ENCODE measurements at regions not wholly inside any gene's neighbourhood (a gene's known extent, or its start where the extent isn't known, plus 50 kb on each side); places are given as distances from the start of the nearest gene placed in this dataset.

DNA sequence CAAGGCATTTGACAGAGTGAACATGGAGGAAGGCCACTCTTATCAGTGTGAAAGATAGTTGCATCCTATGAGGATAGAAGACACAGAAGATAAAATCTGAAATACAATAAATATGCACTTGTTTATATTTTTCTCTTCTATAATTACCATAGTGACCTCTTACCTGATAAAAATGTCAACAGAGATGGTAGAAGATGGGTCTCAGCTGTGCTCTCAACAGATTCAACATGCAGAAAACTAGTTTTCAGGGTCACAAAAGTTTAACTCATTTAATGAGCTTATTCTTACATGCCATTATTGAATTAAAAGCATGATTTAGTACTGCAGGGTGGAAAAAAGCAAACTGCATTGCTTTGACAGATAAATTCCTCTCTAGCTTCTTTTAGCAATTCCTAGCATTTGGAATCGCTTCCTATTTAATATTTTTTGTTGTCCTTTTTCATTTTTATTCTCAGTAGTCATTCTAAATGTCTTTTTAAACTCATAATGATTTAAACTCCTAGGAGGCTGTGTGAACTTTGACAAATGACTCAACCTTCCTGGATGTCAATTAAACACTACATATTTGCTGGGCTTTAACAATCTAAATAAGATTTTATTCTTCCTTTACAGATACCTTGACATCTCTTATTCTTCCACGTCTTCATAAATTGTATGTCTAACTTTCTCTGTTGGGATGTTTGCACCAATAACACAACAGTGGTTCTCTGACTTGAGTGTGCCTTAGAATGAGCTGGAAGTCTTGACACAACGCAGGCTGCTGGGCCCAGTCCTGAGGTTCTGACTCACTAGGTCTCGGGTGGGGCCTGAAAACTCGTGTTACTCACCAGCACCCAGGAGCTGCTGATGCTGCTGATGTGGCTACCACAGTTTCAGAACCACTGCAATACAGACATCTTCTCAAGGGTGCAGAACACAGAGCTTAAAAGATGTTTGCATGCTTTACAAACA lies 565.5 kb upstream of the IGFBP3 start:
- TF ChIP-seq, protein P1, sequence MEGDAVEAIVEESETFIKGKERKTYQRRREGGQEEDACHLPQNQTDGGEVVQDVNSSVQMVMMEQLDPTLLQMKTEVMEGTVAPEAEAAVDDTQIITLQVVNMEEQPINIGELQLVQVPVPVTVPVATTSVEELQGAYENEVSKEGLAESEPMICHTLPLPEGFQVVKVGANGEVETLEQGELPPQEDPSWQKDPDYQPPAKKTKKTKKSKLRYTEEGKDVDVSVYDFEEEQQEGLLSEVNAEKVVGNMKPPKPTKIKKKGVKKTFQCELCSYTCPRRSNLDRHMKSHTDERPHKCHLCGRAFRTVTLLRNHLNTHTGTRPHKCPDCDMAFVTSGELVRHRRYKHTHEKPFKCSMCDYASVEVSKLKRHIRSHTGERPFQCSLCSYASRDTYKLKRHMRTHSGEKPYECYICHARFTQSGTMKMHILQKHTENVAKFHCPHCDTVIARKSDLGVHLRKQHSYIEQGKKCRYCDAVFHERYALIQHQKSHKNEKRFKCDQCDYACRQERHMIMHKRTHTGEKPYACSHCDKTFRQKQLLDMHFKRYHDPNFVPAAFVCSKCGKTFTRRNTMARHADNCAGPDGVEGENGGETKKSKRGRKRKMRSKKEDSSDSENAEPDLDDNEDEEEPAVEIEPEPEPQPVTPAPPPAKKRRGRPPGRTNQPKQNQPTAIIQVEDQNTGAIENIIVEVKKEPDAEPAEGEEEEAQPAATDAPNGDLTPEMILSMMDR (IDR thresholded peaks at IDR 0.05) = no peak
- TF ChIP-seq POLR2A (IDR thresholded peaks at IDR 0.05) = no peak

Data from thyroid gland (tissue), 4 donors.